Posterior vena cava (tissue), 2 donors: ENCODE measurements at regions not wholly inside any gene's neighbourhood (a gene's known extent, or its start where the extent isn't known, plus 50 kb on each side); places are given as distances from the start of the nearest gene placed in this dataset.
"Not testable (repeated sequence)": the region's sequence is repeated elsewhere in the genome, so short reads cannot be mapped to it uniquely, and the experiment has no call there.

Experiments
- DNase-seq: peaks from one replicate; pipeline ENCODE4 v3.0.0-alpha.2; 2020; ENCODE audit warnings: low spot score
- intact Hi-C, 2 donors: fragments of 100-400 bp; cut with DNase I; formaldehyde crosslinking; loops; one replicate each; pipeline versions ENCODE4 v1.14.1 to v1.14.2; 2022 to 2023
- donor health status: DM: yes; HTN: yes; CAD: no.
- donor health status: DM: yes; HTN: yes; CAD: no.

GRCh38 chr5:104955479-104955878 lies 1392.9 kb upstream of the NUDT12 start:
- DNase-seq: no peak
- intact Hi-C loops: no loop called here

- intact Hi-C loops: no loop called here
- no peak for DNase-seq
These were observed 1390.3 kb upstream of the NUDT12 start for GRCh38 chr5:104952876-104953275.

- intact Hi-C loops: no loop called here
- no peak for DNase-seq
These were observed 1389.2 kb upstream of the NUDT12 start for GRCh38 chr5:104951829-104952228.

GRCh38 chr5:104947076-104947475 lies 1384.5 kb upstream of the NUDT12 start:
- intact Hi-C loops: no loop called here
- no peak for DNase-seq

GRCh38 chr5:104942735-104943134 lies 1380.1 kb upstream of the NUDT12 start:
- intact Hi-C loops: no loop called here
- no peak for DNase-seq

- intact Hi-C loops: no loop called here
- no peak for DNase-seq
These were observed 1378.5 kb upstream of the NUDT12 start for GRCh38 chr5:104941030-104941645.

- no peak for DNase-seq
- intact Hi-C loops: no loop called here
These were observed 1375.0 kb upstream of the NUDT12 start for GRCh38 chr5:104937598-104937997.

- DNase-seq: no peak
- intact Hi-C loops: no loop called here
These were observed 1369.8 kb upstream of the NUDT12 start for GRCh38 chr5:104932431-104932830.

- intact Hi-C loops: no loop called here
- no peak for DNase-seq
These were observed 1366.4 kb upstream of the NUDT12 start for GRCh38 chr5:104928906-104929520.

- no peak for DNase-seq
- intact Hi-C loops: no loop called here
These were observed 1352.6 kb upstream of the NUDT12 start for GRCh38 chr5:104915226-104915625.

- intact Hi-C loops: no loop called here
- DNase-seq: no peak
These were observed 1352.0 kb upstream of the NUDT12 start for GRCh38 chr5:104914536-104915070.

GRCh38 chr5:104913841-104914281 lies 1351.3 kb upstream of the NUDT12 start:
- intact Hi-C loops: no loop called here
- no peak for DNase-seq

GRCh38 chr5:104909803-104910202 lies 1347.2 kb upstream of the NUDT12 start:
- no peak for DNase-seq
- intact Hi-C loops: no loop called here

GRCh38 chr5:104904561-104904960 lies 1342.0 kb upstream of the NUDT12 start:
- no peak for DNase-seq
- intact Hi-C loops: no loop called here

GRCh38 chr5:104903941-104904340 lies 1341.4 kb upstream of the NUDT12 start:
- DNase-seq: no peak
- intact Hi-C loops: no loop called here

GRCh38 chr5:104891596-104891995 lies 1329.0 kb upstream of the NUDT12 start:
- intact Hi-C loops: no loop called here
- DNase-seq: no peak

GRCh38 chr5:104890767-104891166 lies 1328.2 kb upstream of the NUDT12 start:
- DNase-seq: no peak
- intact Hi-C loops: no loop called here

- intact Hi-C loops: no loop called here
- DNase-seq: no peak
These were observed 1296.8 kb upstream of the NUDT12 start for GRCh38 chr5:104859437-104859836.

GRCh38 chr5:104852099-104852498 lies 1289.5 kb upstream of the NUDT12 start:
- DNase-seq, intact Hi-C loops: not testable (repeated sequence)

- no peak for DNase-seq
- intact Hi-C loops: no loop called here
These were observed 1283.0 kb upstream of the NUDT12 start for GRCh38 chr5:104845541-104845940.

- intact Hi-C loops: no loop called here
These were observed 1281.2 kb upstream of the NUDT12 start for GRCh38 chr5:104843822-104844221.

More at GRCh38 chr5:104843822-104844221, 1281.2 kb upstream of the NUDT12 start:
- DNase-seq: no peak
